M059J (cell line): ENCODE measurements at regions not wholly inside any gene's neighbourhood (a gene's known extent, or its start where the extent isn't known, plus 50 kb on each side); places are given as distances from the start of the nearest gene placed in this dataset.

Experiments used
- DNase-seq: peaks from one replicate; pipeline ENCODE4 v3.0.0-alpha.2; 2012; ENCODE audit warnings: low read depth

DNA sequence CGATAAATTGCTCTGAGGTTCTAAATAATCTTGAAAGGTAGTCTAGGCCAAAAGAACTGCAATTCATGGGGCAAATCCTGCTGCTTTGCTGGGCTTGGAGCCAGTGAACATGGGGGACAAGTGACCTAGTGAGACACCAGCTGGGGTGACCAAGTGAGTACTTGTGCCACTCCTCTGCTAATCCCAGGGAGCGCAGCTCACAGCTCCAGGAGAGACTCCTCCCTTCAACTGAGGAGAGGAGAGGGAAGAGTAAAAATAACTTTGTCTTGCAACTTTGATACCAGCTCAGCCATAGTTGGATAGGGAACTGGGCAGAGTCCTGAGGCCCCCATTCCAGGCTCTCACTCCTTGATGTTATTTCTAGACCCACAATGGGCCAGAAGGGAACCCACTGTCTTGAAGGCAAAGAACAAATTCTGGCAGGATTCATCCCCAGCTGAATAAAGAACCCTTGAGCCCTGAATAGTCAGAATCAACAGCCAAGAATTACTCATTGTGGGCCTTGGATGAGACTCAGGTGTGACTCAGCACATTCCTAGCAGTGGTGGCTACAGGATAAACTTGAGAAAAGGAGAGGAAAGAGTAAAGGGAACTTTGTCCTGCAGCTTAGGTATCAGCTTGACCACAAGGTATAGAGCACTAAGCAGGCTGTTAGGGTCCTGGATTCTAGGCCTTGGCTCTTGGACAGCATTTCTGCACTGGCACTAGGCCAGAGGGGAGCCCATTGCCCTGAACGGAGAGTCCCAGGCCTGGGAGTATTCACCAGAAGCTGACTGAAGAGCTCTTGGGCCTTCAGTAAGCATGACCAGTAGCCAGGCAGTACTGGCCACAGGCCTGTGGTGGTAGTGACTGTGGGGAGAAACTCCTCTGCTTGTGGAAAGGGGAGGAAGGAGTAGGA is 288.3 kb upstream of the CDH18 start:
- DNase-seq: peak; percentile 91

GRCh38 chr5:20266066-20266465 is 278.1 kb upstream of the CDH18 start:
- DNase-seq: peak; percentile 49

DNA sequence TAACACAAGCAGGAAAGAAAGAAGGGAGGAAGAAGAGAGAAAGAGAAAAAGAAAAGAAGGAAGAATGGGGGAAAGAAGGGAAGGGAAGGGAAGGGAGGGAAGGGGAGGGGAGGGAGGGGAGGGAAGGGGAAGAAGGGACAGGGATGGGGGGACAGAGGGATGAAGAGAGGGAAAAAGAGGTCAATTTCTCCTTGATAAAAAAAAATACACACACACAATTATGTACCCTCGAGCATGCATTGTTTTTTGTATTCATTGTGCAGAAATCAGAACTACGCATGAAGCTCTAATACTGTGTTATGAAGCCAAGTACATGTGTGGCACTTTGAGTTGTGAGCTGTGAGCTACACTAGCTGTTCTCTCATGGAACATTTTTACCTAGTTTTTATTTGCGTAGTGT is 274.9 kb upstream of the CDH18 start:
- DNase-seq: no peak

- DNase-seq: no peak
Measured at GRCh38 chr5:20254748-20255147, 266.7 kb upstream of the CDH18 start.

GRCh38 chr5:20248118-20248517 is 260.1 kb upstream of the CDH18 start:
- no peak for DNase-seq

DNA sequence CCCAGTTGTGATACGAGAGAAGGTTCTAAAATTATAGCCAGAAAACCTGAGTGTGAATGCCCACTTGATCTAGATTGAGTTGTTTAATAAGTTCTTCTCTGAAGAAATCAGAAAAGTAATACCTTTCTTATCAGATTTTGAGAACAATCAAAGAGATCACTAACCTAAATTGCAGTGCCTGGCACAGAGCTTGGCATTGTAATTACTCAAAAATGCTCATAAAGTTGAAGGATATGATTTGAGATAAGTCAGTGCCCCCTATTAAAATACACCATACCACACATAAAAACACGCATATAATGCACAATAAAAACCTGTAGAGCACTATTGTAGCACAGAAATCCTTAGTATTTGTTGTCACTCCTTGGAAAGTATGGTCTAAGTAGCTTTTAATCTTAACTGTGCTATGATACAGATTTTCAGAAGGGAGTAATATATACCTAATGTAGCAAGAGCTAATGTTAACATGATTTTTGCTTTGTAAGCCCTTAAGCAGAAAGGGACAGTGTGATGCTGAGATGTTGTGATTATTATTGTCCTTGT is 257.5 kb upstream of the CDH18 start:
- DNase-seq: no peak

DNA sequence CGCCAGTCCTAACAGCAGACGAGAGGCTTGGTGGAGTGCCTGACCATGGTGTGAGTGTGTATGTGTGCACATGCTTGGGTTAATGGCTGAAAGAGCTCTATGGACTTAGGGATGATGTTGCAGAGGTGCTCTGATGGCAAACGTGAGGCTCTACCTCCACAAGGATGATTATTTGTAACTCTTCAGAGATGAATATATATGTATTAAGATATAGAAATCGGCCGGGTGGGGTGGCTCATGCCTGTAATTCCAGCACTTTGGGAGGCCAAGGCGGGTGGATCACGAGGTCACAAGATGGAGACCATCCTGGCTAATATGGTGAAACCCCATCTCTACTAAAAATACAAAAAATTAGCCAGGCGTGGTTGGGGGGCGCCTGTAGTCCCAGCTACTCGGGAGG is 253.4 kb upstream of the CDH18 start:
- no peak for DNase-seq

GRCh38 chr5:20231040-20231439 is 243.0 kb upstream of the CDH18 start:
- DNase-seq: no peak

- DNase-seq: no peak
Measured at GRCh38 chr5:20230010-20230409, 242.0 kb upstream of the CDH18 start.

- DNase-seq: no peak
Measured at GRCh38 chr5:20229303-20230005, 241.5 kb upstream of the CDH18 start.

DNA sequence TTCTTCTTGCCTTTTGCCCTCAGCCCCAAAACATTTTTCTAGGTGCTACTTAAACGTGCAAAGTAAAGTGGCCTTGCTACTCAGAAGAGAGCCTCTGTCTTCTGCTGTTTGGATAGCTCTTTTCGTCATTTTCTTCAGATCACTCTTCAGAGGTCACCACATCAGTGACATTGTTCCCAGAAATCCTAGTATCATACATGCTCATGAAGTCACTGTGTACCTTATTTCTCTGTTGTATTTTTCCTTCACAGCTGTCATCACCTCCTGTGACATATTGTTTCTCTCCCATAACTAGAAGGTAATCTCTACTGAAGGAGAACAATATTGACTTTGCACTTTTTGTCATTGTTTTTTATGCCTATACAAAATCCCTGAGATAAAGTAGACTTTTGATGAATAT is 237.0 kb upstream of the CDH18 start:
- no peak for DNase-seq

- DNase-seq: no peak
Measured at GRCh38 chr5:20224046-20224445, 236.0 kb upstream of the CDH18 start.

- peak; percentile 7 for DNase-seq
Measured at GRCh38 chr5:20223451-20223850, 235.5 kb upstream of the CDH18 start.

GRCh38 chr5:20215257-20215656 is 227.3 kb upstream of the CDH18 start:
- DNase-seq: no peak

GRCh38 chr5:20213803-20214202 is 225.8 kb upstream of the CDH18 start:
- no peak for DNase-seq

DNA sequence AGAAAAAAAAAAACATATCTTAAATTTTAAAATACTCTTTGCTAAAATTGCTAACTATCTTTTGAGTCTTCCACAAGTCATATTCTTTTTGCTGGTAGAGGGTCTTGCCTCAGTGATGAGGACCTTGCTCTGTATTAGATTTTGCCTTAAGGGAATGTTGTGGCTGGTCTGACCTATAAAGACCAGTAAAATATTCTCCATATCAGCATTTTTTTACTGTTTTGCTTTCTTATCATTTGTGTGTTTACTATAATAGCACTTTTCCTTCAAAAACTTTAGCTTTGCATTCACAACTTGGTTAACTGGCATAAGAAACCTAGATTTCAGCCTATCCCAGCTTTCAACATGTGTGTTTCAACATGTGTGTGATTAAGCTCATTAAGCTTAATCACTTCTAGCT is 224.7 kb upstream of the CDH18 start:
- no peak for DNase-seq

DNA sequence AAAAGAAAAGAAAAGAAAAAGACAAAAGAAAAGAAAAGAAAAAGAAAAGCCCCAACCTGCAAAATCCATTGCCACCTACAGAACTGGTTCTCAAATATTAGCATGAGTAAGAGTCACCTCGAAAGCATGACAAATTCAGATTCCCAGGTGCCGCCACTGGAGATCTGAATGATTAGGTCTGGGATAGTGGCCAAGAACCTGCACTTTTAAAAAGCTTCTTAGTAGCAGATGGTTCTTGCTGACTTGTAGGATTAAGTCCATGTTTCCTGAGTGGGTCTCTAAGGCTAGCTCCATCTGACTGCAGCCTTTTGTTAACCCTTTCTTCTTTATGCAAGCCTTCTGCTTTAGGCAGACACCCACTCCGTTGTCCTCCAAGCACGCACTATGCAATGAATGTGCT is 178.5 kb upstream of the CDH18 start:
- DNase-seq: peak; percentile 32

GRCh38 chr5:20158006-20158405 is 170.0 kb upstream of the CDH18 start:
- no peak for DNase-seq

DNA sequence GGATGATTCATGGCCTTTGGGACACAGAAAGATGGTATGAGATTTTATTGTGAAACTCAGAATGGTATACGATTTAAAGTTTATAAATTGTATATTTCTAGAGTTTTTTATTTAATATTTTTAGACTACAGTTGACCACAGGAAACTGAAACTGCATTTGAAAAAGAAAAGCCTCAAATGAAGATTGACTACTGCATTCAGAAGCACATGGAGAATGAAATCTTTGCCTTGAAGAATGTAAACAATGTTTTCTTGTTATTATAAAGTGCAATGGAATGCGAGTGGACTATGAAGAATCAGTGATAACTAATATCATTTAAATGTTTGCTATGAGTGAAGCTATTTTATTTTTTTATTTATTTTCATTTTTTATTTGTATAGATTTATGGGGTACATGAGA is 169.1 kb upstream of the CDH18 start:
- no peak for DNase-seq

- DNase-seq: no peak
Measured at GRCh38 chr5:20145240-20145639, 157.2 kb upstream of the CDH18 start.

GRCh38 chr5:20129501-20129900 is 141.5 kb upstream of the CDH18 start:
- DNase-seq: no peak

DNA sequence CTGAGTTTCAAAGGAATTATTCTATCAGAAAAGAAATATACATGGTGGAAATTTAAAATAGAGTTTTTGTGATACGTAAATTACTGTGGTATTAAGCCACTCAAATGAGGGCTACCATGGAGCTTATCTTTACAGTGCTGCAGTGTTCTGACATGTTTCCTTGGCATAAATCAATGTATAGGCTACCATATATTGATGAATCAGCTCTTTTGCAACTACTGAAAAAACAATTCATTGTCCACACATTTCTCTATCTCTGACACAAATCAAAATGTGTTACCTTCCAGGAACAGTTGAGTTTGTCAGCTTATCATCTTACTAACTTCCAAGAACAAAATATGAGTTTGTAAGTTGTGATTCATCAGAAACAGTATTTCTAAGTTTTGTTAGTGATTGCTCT is 140.3 kb upstream of the CDH18 start:
- no peak for DNase-seq

DNA sequence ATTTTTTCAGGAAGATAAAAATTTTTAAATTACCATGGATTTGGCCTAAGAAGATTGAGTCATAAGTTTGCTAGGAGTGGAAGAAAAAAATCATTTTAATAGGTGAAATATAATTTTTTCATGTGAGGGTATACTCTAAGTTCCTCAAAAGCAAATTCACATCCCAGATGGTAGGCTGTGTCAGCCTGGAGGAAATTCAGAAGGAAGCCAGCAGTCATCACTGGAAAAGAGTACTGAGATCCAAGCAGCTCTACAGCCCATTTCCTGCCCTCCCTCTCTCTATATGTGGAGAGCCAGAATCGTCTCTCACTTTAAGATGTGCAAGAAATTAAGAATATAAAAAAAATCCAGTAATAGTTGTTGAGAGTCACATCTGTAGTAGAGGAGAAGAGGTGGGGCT is 126.5 kb upstream of the CDH18 start:
- no peak for DNase-seq
